Kasumi-1 (cell line): ENCODE measurements at regions not wholly inside any gene's neighbourhood (a gene's known extent, or its start where the extent isn't known, plus 50 kb on each side); places are given as distances from the start of the nearest gene placed in this dataset.
"Not testable (repeated sequence)": the region's sequence is repeated elsewhere in the genome, so short reads cannot be mapped to it uniquely, and the experiment has no call there.

Experiments used
- DNase-seq, 2 experiments: peaks; one replicate each; lab custom pipeline; 2025; lab: John Stamatoyannopoulos, UW

GRCh38 chr2:234802071-234802844 lies 149.6 kb upstream of the SH3BP4 start:
- DNase-seq, result no peak

GRCh38 chr2:234797566-234798250 lies 154.1 kb upstream of the SH3BP4 start:
- no peak for DNase-seq

GRCh38 chr2:234796045-234796591 lies 155.7 kb upstream of the SH3BP4 start:
- DNase-seq, result no peak

GRCh38 chr2:234795272-234795920 lies 156.4 kb upstream of the SH3BP4 start:
- DNase-seq, result no peak

- no peak for DNase-seq
Measured at GRCh38 chr2:234794866-234795265, 157.0 kb upstream of the SH3BP4 start.

GRCh38 chr2:234793212-234793785 lies 158.5 kb upstream of the SH3BP4 start:
- DNase-seq, result no peak

- no peak for DNase-seq
Measured at GRCh38 chr2:234792621-234793022, 159.2 kb upstream of the SH3BP4 start.

- not testable (repeated sequence) for DNase-seq
Measured at GRCh38 chr2:234792096-234792495, 159.7 kb upstream of the SH3BP4 start.

GRCh38 chr2:234790380-234790779 lies 161.4 kb upstream of the SH3BP4 start:
- no peak for DNase-seq

GRCh38 chr2:234789556-234790325 lies 162.1 kb upstream of the SH3BP4 start:
- no peak for DNase-seq

GRCh38 chr2:234788841-234789240 lies 163.0 kb upstream of the SH3BP4 start:
- DNase-seq, result no peak

- no peak for DNase-seq
Measured at GRCh38 chr2:234788381-234788780, 163.4 kb upstream of the SH3BP4 start.

- no peak for DNase-seq
Measured at GRCh38 chr2:234787114-234787513, 164.7 kb upstream of the SH3BP4 start.

- DNase-seq, result no peak
Measured at GRCh38 chr2:234773764-234774409, 177.9 kb upstream of the SH3BP4 start.

GRCh38 chr2:234773129-234773528 lies 178.7 kb upstream of the SH3BP4 start:
- no peak for DNase-seq

- no peak for DNase-seq
Measured at GRCh38 chr2:234772733-234773060, 179.1 kb upstream of the SH3BP4 start.

GRCh38 chr2:234771980-234772732 lies 179.7 kb upstream of the SH3BP4 start:
- no peak for DNase-seq

GRCh38 chr2:234771176-234771575 lies 180.6 kb upstream of the SH3BP4 start:
- no peak for DNase-seq

- no peak for DNase-seq
Measured at GRCh38 chr2:234770715-234771141, 181.1 kb upstream of the SH3BP4 start.

GRCh38 chr2:234770031-234770506 lies 181.7 kb upstream of the SH3BP4 start:
- no peak for DNase-seq
